WTC11 (cell line): ENCODE measurements at regions not wholly inside any gene's neighbourhood (a gene's known extent, or its start where the extent isn't known, plus 50 kb on each side); places are given as distances from the start of the nearest gene placed in this dataset.

Source experiments
- ATAC-seq: fragments of 200-7000 bp; cut with Tn5 transposase; 2 replicates; pipeline ENCODE4 v1.10.0; 2021; ENCODE audit warnings: mild to moderate bottlenecking, moderate library complexity
- CTCF ChIA-PET: fragments of 300-600 bp; sonication (Branson Sonifier 250); formaldehyde crosslinking; loops from one replicate; lab custom pipeline; 2021; ENCODE audit warnings: antibody characterized with exemption; lab: Charles Lee
- POLR2A ChIA-PET: fragments of 350-600 bp; sonication (Branson Sonifier 250); formaldehyde crosslinking; loops from one replicate; lab custom pipeline; 2021; ENCODE audit warnings: antibody characterized with exemption; lab: Charles Lee
- DNase-seq: peaks from one replicate; pipeline ENCODE4 v3.0.0; 2021; ENCODE audit warnings: low spot score
- H3K27ac Mint-ChIP-seq: 2 replicates; pipeline ENCODE4 v1.8.0; 2021; ENCODE audit warnings: mixed read lengths
- H3K27me3 Mint-ChIP-seq: 2 replicates; pipeline ENCODE4 v1.8.0; 2021; ENCODE audit warnings: low read depth, mild to moderate bottlenecking, moderate library complexity, mixed read lengths
- H3K36me3 Mint-ChIP-seq: 2 replicates; pipeline ENCODE4 v1.8.0; 2021; ENCODE audit warnings: mixed read lengths
- H3K4me1 Mint-ChIP-seq: 2 replicates; pipeline ENCODE4 v1.8.0; 2022; ENCODE audit warnings: mixed read lengths
- H3K4me3 Mint-ChIP-seq: 2 replicates; pipeline ENCODE4 v1.8.0; 2021; ENCODE audit warnings: mild to moderate bottlenecking, moderate library complexity, mixed read lengths
- H3K9me3 Mint-ChIP-seq: 2 replicates; pipeline ENCODE4 v1.8.0; 2021; ENCODE audit warnings: mixed read lengths
- FOXP4 ChIP-seq: sonication (generic); formaldehyde crosslinking; IDR thresholded peaks from 2 replicates; pipeline ENCODE4 v1.8.0; 2022; ENCODE audit warnings: mild to moderate bottlenecking, missing genetic modification reagents
- IRF1 ChIP-seq: sonication (generic); formaldehyde crosslinking; IDR thresholded peaks from 2 replicates; pipeline ENCODE4 v1.8.0; 2023; ENCODE audit warnings: missing genetic modification reagents
- NR2C2 ChIP-seq: sonication (generic); formaldehyde crosslinking; IDR thresholded peaks from 2 replicates; pipeline ENCODE4 v1.8.0; 2022; ENCODE audit warnings: mild to moderate bottlenecking, missing genetic modification reagents
- PRDM15 ChIP-seq: sonication (generic); formaldehyde crosslinking; IDR thresholded peaks from 2 replicates; pipeline ENCODE4 v1.8.0; 2022; ENCODE audit warnings: missing genetic modification reagents
- SMAD3 ChIP-seq: sonication (generic); formaldehyde crosslinking; IDR thresholded peaks from 2 replicates; pipeline ENCODE4 v1.8.0; 2022; ENCODE audit warnings: missing genetic modification reagents, mild to moderate bottlenecking, borderline replicate concordance
- SMAD4 ChIP-seq: sonication (generic); formaldehyde crosslinking; IDR thresholded peaks from 2 replicates; pipeline ENCODE4 v1.8.0; 2022; ENCODE audit warnings: mild to moderate bottlenecking, missing genetic modification reagents
- TEAD4 ChIP-seq: sonication (generic); formaldehyde crosslinking; IDR thresholded peaks from 2 replicates; pipeline ENCODE4 v1.8.0; 2022; ENCODE audit warnings: mild to moderate bottlenecking, missing genetic modification reagents
- ZMAT4 ChIP-seq: fragments of 250-450 bp; sonication (Bioruptor Pico); IDR thresholded peaks from 2 replicates; pipeline ENCODE4 v1.9.0; 2021; ENCODE audit warnings: mild to moderate bottlenecking
- ZNF121 ChIP-seq: sonication (generic); formaldehyde crosslinking; IDR thresholded peaks from 2 replicates; pipeline ENCODE4 v1.8.0; 2023; ENCODE audit warnings: missing genetic modification reagents
- ZNF138 ChIP-seq: sonication (generic); formaldehyde crosslinking; conservative IDR thresholded peaks from 2 replicates; pipeline ENCODE4 v1.8.1; 2022; ENCODE audit warnings: mild to moderate bottlenecking, moderate library complexity, missing genetic modification reagents
- TF ChIP-seq, protein P1 (sequence below): sonication (generic); formaldehyde crosslinking; IDR thresholded peaks from 2 replicates; pipeline ENCODE4 v1.8.1; 2022; ENCODE audit warnings: low read depth, missing genetic modification reagents, borderline replicate concordance
- TF ChIP-seq, protein P2 (sequence below): sonication (generic); formaldehyde crosslinking; conservative IDR thresholded peaks from 2 replicates; pipeline ENCODE4 v1.8.1; 2023; ENCODE audit warnings: mild to moderate bottlenecking, low read depth, missing genetic modification reagents, moderate library complexity
- TF ChIP-seq, protein P3 (sequence below): sonication (generic); formaldehyde crosslinking; IDR thresholded peaks from 2 replicates; pipeline ENCODE4 v1.8.1; 2022; ENCODE audit warnings: mild to moderate bottlenecking, moderate library complexity, missing genetic modification reagents
- TF ChIP-seq, protein P4 (sequence below): fragments of 250-450 bp; sonication (Bioruptor Pico); conservative IDR thresholded peaks from 2 replicates; pipeline ENCODE4 v1.9.0; 2021; ENCODE audit warnings: mild to moderate bottlenecking
- TF ChIP-seq, protein P5 (sequence below): sonication (generic); formaldehyde crosslinking; IDR thresholded peaks from 2 replicates; pipeline ENCODE4 v1.8.1; 2023; ENCODE audit warnings: mild to moderate bottlenecking, missing genetic modification reagents, moderate library complexity

DNA sequence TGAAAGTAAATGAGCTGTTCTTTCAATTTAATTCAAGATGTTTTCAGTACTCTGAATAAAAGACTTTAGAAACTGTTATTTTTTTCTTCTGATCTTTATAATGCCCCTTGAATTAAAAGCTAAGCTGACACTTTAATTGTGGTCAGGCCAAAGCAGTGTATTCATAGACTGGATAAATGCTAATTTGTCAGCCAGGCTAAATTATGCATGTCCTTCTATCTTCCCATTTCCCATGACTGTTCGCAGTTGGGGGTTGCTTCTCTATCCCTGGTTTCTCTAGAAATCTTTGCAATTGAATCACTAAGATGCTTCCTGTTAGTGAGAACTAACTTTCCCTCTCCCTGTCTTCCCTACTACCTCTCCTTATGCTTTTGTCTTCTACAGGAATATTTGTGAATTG, 396.2 kb downstream of the RFPL4B start (continued):
- no peak for TF ChIP-seq ZNF138
- TF ChIP-seq, protein P1, sequence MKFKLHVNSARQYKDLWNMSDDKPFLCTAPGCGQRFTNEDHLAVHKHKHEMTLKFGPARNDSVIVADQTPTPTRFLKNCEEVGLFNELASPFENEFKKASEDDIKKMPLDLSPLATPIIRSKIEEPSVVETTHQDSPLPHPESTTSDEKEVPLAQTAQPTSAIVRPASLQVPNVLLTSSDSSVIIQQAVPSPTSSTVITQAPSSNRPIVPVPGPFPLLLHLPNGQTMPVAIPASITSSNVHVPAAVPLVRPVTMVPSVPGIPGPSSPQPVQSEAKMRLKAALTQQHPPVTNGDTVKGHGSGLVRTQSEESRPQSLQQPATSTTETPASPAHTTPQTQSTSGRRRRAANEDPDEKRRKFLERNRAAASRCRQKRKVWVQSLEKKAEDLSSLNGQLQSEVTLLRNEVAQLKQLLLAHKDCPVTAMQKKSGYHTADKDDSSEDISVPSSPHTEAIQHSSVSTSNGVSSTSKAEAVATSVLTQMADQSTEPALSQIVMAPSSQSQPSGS (CRISPR knock-in tag) = no peak
- no peak for TF ChIP-seq PRDM15 (CRISPR knock-in tag)
- no peak for TF ChIP-seq IRF1 (CRISPR knock-in tag)
- TF ChIP-seq, all 79 proteins: peak for 0

DNA sequence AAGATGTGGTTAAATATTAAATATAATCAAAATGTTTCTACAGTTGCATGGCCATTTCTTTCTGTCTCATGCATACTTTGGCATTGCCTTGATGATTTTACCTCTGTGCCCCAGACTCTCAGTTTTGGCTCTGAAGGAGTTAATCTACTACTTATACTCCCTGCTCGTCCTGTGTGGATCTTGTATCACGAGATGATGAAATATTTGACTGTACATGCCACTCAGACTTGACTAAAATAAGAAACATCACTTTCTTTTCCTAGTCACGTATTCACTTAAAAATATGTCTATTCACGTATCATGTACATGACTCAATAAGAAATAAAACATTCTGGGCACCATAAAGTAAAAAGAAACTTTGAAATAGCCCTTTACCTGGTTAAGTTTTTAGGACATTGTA, 397.7 kb downstream of the RFPL4B start:
- ChIA-PET CTCF (no interaction called here), POLR2A (no interaction called here)
- DNase-seq (no peak), ATAC-seq (no peak)
- H3K27ac Mint-ChIP-seq = no peak overlapping the region
- H3K4me1 Mint-ChIP-seq = peaks cover 41% of the 10 kb centered on the region
- TF ChIP-seq NR2C2 (CRISPR knock-in tag) = no peak
- TF ChIP-seq, protein P2, sequence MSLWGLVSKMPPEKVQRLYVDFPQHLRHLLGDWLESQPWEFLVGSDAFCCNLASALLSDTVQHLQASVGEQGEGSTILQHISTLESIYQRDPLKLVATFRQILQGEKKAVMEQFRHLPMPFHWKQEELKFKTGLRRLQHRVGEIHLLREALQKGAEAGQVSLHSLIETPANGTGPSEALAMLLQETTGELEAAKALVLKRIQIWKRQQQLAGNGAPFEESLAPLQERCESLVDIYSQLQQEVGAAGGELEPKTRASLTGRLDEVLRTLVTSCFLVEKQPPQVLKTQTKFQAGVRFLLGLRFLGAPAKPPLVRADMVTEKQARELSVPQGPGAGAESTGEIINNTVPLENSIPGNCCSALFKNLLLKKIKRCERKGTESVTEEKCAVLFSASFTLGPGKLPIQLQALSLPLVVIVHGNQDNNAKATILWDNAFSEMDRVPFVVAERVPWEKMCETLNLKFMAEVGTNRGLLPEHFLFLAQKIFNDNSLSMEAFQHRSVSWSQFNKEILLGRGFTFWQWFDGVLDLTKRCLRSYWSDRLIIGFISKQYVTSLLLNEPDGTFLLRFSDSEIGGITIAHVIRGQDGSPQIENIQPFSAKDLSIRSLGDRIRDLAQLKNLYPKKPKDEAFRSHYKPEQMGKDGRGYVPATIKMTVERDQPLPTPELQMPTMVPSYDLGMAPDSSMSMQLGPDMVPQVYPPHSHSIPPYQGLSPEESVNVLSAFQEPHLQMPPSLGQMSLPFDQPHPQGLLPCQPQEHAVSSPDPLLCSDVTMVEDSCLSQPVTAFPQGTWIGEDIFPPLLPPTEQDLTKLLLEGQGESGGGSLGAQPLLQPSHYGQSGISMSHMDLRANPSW (CRISPR knock-in tag) = no peak
- TF ChIP-seq FOXP4 (CRISPR knock-in tag) = no peak
- TF ChIP-seq, protein P3, sequence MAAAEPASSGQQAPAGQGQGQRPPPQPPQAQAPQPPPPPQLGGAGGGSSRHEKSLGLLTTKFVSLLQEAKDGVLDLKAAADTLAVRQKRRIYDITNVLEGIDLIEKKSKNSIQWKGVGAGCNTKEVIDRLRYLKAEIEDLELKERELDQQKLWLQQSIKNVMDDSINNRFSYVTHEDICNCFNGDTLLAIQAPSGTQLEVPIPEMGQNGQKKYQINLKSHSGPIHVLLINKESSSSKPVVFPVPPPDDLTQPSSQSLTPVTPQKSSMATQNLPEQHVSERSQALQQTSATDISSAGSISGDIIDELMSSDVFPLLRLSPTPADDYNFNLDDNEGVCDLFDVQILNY (CRISPR knock-in tag) = no peak
- no peak for TF ChIP-seq SMAD3
- TF ChIP-seq SMAD4 (CRISPR knock-in tag) = no peak
- TF ChIP-seq ZMAT4 (CRISPR knock-in tag) = no peak
- TF ChIP-seq, protein P4, sequence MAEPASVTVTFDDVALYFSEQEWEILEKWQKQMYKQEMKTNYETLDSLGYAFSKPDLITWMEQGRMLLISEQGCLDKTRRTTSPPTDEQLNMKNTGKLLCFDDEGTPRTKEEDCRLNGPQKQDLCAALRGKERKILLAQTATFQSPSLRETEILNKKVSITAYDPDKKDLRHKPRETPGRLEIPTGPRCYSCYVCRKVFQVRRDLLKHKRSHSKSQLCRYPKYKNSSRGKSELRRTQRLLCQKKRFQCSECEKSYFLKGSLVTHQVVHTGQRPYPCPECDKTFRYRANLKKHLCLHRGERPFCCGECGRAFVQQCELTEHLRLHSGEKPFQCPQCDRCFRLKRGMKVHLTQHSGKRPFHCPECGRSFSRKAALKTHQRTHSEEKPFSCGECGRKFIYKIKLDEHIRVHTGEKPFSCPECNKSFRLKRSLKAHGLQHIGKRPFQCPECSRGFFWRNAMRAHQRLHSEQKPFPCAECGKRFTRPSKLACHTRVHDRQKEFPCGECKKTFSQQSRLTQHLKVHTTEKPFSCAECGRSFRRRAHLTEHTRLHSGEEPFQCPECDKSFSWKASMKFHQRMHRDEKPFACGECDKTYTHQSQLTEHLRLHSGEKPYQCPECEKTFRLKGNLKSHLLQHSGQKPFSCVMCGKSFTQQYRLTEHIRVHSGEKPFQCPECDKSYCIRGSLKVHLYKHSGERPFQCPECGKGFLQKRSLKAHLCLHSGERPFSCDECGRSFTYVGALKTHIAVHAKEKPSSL (CRISPR knock-in tag) = no peak
- TF ChIP-seq, protein P5, sequence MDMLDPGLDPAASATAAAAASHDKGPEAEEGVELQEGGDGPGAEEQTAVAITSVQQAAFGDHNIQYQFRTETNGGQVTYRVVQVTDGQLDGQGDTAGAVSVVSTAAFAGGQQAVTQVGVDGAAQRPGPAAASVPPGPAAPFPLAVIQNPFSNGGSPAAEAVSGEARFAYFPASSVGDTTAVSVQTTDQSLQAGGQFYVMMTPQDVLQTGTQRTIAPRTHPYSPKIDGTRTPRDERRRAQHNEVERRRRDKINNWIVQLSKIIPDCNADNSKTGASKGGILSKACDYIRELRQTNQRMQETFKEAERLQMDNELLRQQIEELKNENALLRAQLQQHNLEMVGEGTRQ (CRISPR knock-in tag) = no peak
- TF ChIP-seq TEAD4 = no peak
- TF ChIP-seq, protein P1 (CRISPR knock-in tag) = no peak
- TF ChIP-seq ZNF121 (CRISPR knock-in tag) = no peak
- H3K36me3 Mint-ChIP-seq = no peaks in the 10 kb centered on the region
- no peak overlapping the region for H3K4me3 Mint-ChIP-seq
- no peaks in the 10 kb centered on the region for H3K27me3 Mint-ChIP-seq
- H3K9me3 Mint-ChIP-seq = peaks cover 8% of the 10 kb centered on the region
